OCI-LY1 (cell line): ENCODE measurements at regions not wholly inside any gene's neighbourhood (a gene's known extent, or its start where the extent isn't known, plus 50 kb on each side); places are given as distances from the start of the nearest gene placed in this dataset.

Experiments used
- H2AFZ ChIP-seq: fragments of 200-600 bp; sonication (generic), shearing (Covaris generic); 2 replicates; pipeline ENCODE4 v1.6.0; 2014; ENCODE audit warnings: antibody characterized with exemption, mild to moderate bottlenecking, low read length
- H3F3A ChIP-seq: fragments of 200-600 bp; sonication (generic), shearing (Covaris generic); 2 replicates; pipeline ENCODE4 v1.6.0; 2014; ENCODE audit warnings: mild to moderate bottlenecking, antibody characterized with exemption, low read length, moderate library complexity; ENCODE audit not compliant: insufficient read depth
- H3K27ac ChIP-seq: fragments of 200-600 bp; sonication (generic); 2 replicates; pipeline ENCODE4 v1.5.1; 2014; ENCODE audit warnings: low read length, mixed run types, mild to moderate bottlenecking, low read depth; ENCODE audit not compliant: poor library complexity, severe bottlenecking
- H3K27me3 ChIP-seq: fragments of 200-600 bp; sonication (generic); 2 replicates; pipeline ENCODE4 v1.6.0; 2014; ENCODE audit warnings: antibody characterized with exemption, mild to moderate bottlenecking, low read length, moderate library complexity; ENCODE audit not compliant: insufficient read depth
- H3K36me3 ChIP-seq: fragments of 200-600 bp; sonication (generic); 2 replicates; pipeline ENCODE4 v1.6.1; 2014; ENCODE audit warnings: mild to moderate bottlenecking, antibody characterized with exemption, low read length, moderate library complexity, mixed read lengths; ENCODE audit not compliant: insufficient read depth
- H3K4me1 ChIP-seq: fragments of 200-600 bp; sonication (generic); 2 replicates; pipeline ENCODE4 v1.5.1; 2014; ENCODE audit warnings: mild to moderate bottlenecking, low read length, moderate library complexity; ENCODE audit not compliant: insufficient read depth, severe bottlenecking
- H3K4me2 ChIP-seq: fragments of 200-600 bp; sonication (generic), shearing (Covaris generic); 2 replicates; pipeline ENCODE4 v1.6.1; 2014; ENCODE audit warnings: low read length
- H3K4me3 ChIP-seq: fragments of 200-600 bp; sonication (generic); 2 replicates; pipeline ENCODE4 v1.5.1; 2014; ENCODE audit warnings: low read length, low read depth, mild to moderate bottlenecking, mixed read lengths; ENCODE audit not compliant: poor library complexity, severe bottlenecking
- H3K79me2 ChIP-seq: fragments of 200-600 bp; shearing (Covaris generic); 2 replicates; pipeline ENCODE4 v1.6.1; 2016; ENCODE audit warnings: mixed run types, low read length, mixed read lengths; ENCODE audit not compliant: insufficient read depth
- H3K9ac ChIP-seq: fragments of 200-600 bp; sonication (generic), shearing (Covaris generic); 2 replicates; pipeline ENCODE4 v1.6.1; 2014; ENCODE audit warnings: mild to moderate bottlenecking, low read length, mixed read lengths
- H3K9me2 ChIP-seq: fragments of 200-600 bp; sonication (generic), shearing (Covaris generic); 2 replicates; pipeline ENCODE4 v1.6.1; 2014; ENCODE audit warnings: low read depth, mild to moderate bottlenecking, low read length, mixed read lengths
- H3K9me3 ChIP-seq: fragments of 200-600 bp; shearing (Covaris generic); 2 replicates; pipeline ENCODE4 v1.6.1; 2014; ENCODE audit warnings: low read length, mixed read lengths
- H4K20me1 ChIP-seq: fragments of 200-600 bp; sonication (generic), shearing (Covaris generic); 2 replicates; pipeline ENCODE4 v1.6.0; 2016; ENCODE audit warnings: mild to moderate bottlenecking, low read length; ENCODE audit not compliant: insufficient read depth
- CTCF ChIP-seq: fragments of 200-600 bp; sonication (generic), shearing (Covaris generic); IDR thresholded peaks from 2 replicates; pipeline ENCODE4 v1.5.1; 2017; ENCODE audit warnings: mild to moderate bottlenecking, antibody characterized with exemption, low read length, moderate library complexity, mixed read lengths
- EZH2 ChIP-seq: fragments of 200-600 bp; sonication (generic), shearing (Covaris generic); IDR thresholded peaks from 2 replicates; pipeline ENCODE4 v1.8.0; 2017; ENCODE audit warnings: borderline replicate concordance, mixed run types, mild to moderate bottlenecking, antibody characterized with exemption, low read length, moderate library complexity, mixed read lengths

GRCh38 chr1:95321531-95321930, 87.5 kb downstream of the RWDD3 start:
- Histone ChIP-seq H3K4me3 (no peak overlapping the region), H3K79me2 (no peaks in the 10 kb centered on the region), H3K36me3 (no peaks in the 10 kb centered on the region), H3K9me2 (no peaks in the 10 kb centered on the region), H3K9ac (no peak overlapping the region), H3K9me3 (no peaks in the 10 kb centered on the region), H3K27ac (no peak overlapping the region), H3K27me3 (no peaks in the 10 kb centered on the region), H3K4me1 (no peaks in the 10 kb centered on the region), H3F3A (no peaks in the 10 kb centered on the region), H3K4me2 (no peak overlapping the region), H4K20me1 (no peaks in the 10 kb centered on the region), H2AFZ (no peak overlapping the region)
- TF ChIP-seq CTCF (no peak), EZH2 (no peak)

- no peaks in the 10 kb centered on the region for H3K79me2 ChIP-seq
- H3K4me1 ChIP-seq, result no peaks in the 10 kb centered on the region
- H3K9ac ChIP-seq, result no peak overlapping the region
- H3K27me3 ChIP-seq, result no peaks in the 10 kb centered on the region
- no peaks in the 10 kb centered on the region for H3K9me3 ChIP-seq
- H3K36me3 ChIP-seq, result no peaks in the 10 kb centered on the region
- no peak overlapping the region for H3K4me3 ChIP-seq
- no peak overlapping the region for H3K27ac ChIP-seq
- no peak overlapping the region for H2AFZ ChIP-seq
- no peak overlapping the region for H3K4me2 ChIP-seq
- no peaks in the 10 kb centered on the region for H3F3A ChIP-seq
- TF ChIP-seq EZH2 (no peak), CTCF (no peak)
- no peaks in the 10 kb centered on the region for H4K20me1 ChIP-seq
- H3K9me2 ChIP-seq, result no peaks in the 10 kb centered on the region
Observed at GRCh38 chr1:95323123-95323522, 89.1 kb downstream of the RWDD3 start.

- Histone ChIP-seq H3K27me3 (no peaks in the 10 kb centered on the region), H4K20me1 (no peaks in the 10 kb centered on the region), H3K4me1 (no peaks in the 10 kb centered on the region), H3K36me3 (no peaks in the 10 kb centered on the region), H3K9me2 (no peaks in the 10 kb centered on the region), H3K9ac (no peak overlapping the region), H3K79me2 (no peaks in the 10 kb centered on the region), H2AFZ (no peak overlapping the region), H3K9me3 (no peaks in the 10 kb centered on the region), H3K4me2 (no peak overlapping the region), H3K27ac (no peak overlapping the region), H3F3A (no peaks in the 10 kb centered on the region), H3K4me3 (no peak overlapping the region)
- no peak for TF ChIP-seq EZH2
- TF ChIP-seq CTCF, result no peak
Observed at GRCh38 chr1:95325349-95325748, 91.3 kb downstream of the RWDD3 start.
